ENCODE measurements at regions not wholly inside any gene's neighbourhood (a gene's known extent, or its start where the extent isn't known, plus 50 kb on each side); places are given as distances from the start of the nearest gene placed in this dataset.

DNA sequence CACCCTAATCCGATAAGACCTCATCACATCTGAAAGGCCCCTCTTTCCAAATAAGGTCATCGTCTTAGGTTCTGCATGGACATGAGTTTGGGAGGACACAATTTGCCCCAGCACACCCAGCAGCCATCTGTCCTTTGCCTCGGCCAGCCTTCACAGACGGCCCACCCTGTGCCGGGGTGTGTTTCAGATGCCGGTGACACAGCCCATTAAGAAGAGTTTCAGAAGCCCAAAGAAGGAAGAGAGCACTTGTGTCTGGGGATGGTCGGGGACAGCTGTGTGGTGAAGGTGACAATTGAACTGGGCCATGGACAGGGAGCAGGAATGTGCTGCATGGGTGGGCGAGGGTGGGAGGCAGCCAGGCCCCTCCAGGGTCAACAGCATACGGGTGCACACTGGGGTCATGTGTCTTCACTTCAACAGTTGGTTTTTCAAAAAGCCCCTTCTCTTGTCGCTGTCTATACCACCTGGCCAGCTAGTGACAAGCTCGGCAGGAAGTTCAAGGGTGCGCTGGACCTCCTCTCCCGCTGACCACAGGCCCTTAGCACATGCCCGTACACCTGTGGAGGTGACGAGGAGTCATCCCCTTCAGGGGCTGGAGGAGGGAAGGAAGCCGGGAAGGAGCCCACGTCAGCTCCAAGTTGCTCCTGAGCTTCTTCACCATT lies 183.1 kb downstream of the C16orf95 start:
- ATAC-seq: no peak
- H3K27me3 ChIP-seq: no peaks in the 10 kb centered on the region

DNA sequence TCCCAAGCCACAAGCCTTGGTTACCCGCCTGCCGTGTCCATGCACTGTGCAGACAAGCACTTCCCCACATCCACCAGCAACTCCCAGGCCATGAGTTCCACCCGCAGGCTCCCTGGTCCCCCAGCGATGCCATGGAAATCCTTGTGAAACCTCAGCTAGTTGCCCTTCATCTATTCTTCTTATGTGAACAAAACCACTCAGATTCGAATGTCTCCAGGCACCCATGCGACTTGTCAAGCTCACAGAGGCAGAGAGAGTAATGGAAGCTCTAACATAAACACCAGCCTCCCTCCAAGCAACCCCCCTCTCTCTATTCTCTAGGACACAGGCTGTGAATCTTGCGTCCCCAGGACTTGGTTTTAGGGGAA lies 182.6 kb downstream of the C16orf95 start:
- Histone ChIP-seq H3K36me3 (no peaks in the 10 kb centered on the region), H3K27ac (no peak overlapping the region), H3K4me1 (no peaks in the 10 kb centered on the region), H3K27me3 (no peaks in the 10 kb centered on the region), H3K9me3 (peaks cover 0 to 6% of the 10 kb centered on the region in 2 donors), H3K4me3 (no peak overlapping the region)
- intact Hi-C loops (cut with DNase I): no loop called here
- ATAC-seq (no peak), DNase-seq (no peak)
- TF ChIP-seq, protein P1, sequence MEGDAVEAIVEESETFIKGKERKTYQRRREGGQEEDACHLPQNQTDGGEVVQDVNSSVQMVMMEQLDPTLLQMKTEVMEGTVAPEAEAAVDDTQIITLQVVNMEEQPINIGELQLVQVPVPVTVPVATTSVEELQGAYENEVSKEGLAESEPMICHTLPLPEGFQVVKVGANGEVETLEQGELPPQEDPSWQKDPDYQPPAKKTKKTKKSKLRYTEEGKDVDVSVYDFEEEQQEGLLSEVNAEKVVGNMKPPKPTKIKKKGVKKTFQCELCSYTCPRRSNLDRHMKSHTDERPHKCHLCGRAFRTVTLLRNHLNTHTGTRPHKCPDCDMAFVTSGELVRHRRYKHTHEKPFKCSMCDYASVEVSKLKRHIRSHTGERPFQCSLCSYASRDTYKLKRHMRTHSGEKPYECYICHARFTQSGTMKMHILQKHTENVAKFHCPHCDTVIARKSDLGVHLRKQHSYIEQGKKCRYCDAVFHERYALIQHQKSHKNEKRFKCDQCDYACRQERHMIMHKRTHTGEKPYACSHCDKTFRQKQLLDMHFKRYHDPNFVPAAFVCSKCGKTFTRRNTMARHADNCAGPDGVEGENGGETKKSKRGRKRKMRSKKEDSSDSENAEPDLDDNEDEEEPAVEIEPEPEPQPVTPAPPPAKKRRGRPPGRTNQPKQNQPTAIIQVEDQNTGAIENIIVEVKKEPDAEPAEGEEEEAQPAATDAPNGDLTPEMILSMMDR (IDR thresholded peaks at IDR 0.05): no peak

More for the DNA sequence above, 183.1 kb downstream of the C16orf95 start:
- Histone ChIP-seq H3K4me3 (no peak overlapping the region), H3K36me3 (no peaks in the 10 kb centered on the region), H3K27ac (no peak overlapping the region), H3K4me1 (no peaks in the 10 kb centered on the region), H3K9me3 (peaks cover 0 to 7% of the 10 kb centered on the region in 2 donors)
- TF ChIP-seq, protein P1 (IDR thresholded peaks at IDR 0.05): no peak
- intact Hi-C loops (cut with DNase I): no loop called here
- no peak for DNase-seq

DNA sequence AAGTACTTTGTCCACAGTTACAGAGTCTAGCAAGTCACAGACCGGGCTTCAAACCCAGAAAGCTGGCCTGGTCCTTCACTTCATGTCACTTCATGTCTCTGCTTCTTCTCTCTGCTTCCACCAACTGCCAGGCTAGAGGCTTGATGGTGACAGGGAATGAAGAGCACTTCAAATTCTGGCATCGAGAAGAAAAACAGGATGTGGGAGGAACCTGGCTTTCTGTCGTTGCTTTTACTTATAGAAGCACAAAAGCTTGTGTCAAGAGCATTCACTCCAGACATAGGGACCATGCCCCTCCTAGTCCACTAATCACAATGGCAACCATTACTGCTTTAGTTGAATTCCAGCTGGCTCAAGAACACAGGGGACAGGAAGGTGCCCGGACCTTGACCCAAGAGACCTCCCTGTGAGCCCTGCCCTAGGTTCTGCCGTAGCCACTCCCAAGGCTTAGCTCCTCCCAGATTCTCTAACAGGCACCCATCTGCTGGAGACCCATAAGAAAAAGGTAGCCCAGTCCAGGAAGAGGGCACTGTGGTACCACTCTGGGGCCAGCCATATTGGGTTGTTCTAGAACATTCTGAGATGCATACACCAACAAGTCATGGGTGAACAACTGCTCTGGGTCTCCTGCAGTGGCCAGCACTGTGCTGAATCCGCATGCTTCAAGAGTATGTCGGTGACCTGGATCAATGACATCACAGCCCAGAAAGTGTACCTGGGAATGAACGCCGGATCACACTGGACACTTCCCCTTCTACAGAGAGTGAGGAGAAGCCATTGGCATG lies 181.8 kb downstream of the C16orf95 start:
- DNase-seq: no peak
- ATAC-seq: no peak

DNA sequence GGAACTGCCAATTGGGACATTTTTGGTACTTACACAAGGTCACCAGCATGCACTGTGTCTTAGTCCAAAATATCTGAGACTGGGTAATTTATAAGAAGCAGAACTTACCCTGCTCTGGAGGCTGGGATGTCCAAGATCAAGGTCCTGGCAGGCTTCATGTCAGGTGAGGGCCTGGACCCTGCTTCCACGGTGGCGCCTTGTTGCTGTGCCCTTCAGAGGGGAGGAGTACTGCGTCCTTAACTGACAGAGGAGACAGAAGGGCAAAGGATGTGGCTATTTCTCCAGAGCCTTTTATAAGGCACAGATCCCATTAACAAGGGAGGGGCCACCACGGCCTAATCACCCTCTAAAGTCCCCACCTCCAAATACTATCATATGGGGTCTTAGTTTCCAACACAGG lies 178.9 kb downstream of the C16orf95 start:
- TF ChIP-seq, protein P1 (IDR thresholded peaks at IDR 0.05): no peak
- Histone ChIP-seq H3K4me1 (no peaks in the 10 kb centered on the region), H3K27ac (no peak overlapping the region), H3K4me3 (no peak overlapping the region), H3K27me3 (no peaks in the 10 kb centered on the region), H3K36me3 (no peaks in the 10 kb centered on the region), H3K9me3 (no peaks in the 10 kb centered on the region)
- intact Hi-C loops (cut with DNase I): no loop called here
- no peak for DNase-seq
- no peak for ATAC-seq

More for the DNA sequence above, 181.8 kb downstream of the C16orf95 start:
- no peak overlapping the region for H3K4me3 ChIP-seq
- H3K9me3 ChIP-seq: peaks cover 0 to 6% of the 10 kb centered on the region in 2 donors
- no peaks in the 10 kb centered on the region for H3K27me3 ChIP-seq
- H3K27ac ChIP-seq: no peak overlapping the region
- intact Hi-C loops (cut with DNase I): no loop called here
- H3K4me1 ChIP-seq: no peaks in the 10 kb centered on the region
- H3K36me3 ChIP-seq: no peaks in the 10 kb centered on the region
- TF ChIP-seq, protein P1 (IDR thresholded peaks at IDR 0.05): no peak

DNA sequence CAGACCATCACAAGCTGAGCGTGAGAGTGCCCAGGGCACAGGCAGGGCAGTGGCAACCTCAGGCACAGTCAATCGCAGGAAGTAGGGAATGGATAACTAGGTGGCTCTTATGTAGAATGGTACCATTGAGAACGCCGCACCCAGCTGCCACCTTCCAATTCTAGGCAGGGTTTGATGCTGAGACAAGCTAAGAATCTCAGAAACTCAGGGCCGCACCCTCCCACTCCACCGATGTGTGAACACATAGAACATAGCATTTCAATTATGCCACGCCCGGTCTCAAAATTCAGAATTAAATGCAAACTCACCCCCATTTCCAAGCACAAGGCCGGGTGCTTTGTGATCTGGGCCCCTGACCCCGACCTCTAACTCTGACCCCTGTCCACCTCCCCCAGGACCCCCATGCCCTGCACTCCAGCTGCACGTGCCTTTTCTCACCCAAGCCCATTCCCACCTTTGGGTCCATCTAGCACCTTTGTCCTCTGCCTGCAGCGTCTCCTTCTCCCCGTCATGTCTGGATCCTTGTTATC lies 178.4 kb downstream of the C16orf95 start:
- Histone ChIP-seq H3K9me3 (no peaks in the 10 kb centered on the region), H3K27me3 (no peaks in the 10 kb centered on the region), H3K27ac (no peak overlapping the region), H3K4me3 (no peak overlapping the region), H3K36me3 (no peaks in the 10 kb centered on the region), H3K4me1 (no peaks in the 10 kb centered on the region)
- DNase-seq (peak in 1 of 4 donors; percentile 22), ATAC-seq (no peak)
- TF ChIP-seq, protein P1 (IDR thresholded peaks at IDR 0.05): no peak
- intact Hi-C loops (cut with DNase I): no loop called here
